ENCODE measurements at regions not wholly inside any gene's neighbourhood (a gene's known extent, or its start where the extent isn't known, plus 50 kb on each side); places are given as distances from the start of the nearest gene placed in this dataset.

- Histone ChIP-seq H3K9me3 (replicated peaks in 1 of 3) (no peaks in the 10 kb centered on the region), H3K4me1 (replicated peaks in 1 of 2) (no peaks in the 10 kb centered on the region), H3K36me3 (replicated peaks in 1 of 2) (no peaks in the 10 kb centered on the region), H3K4me3 (no peak overlapping the region), H3K27me3 (no peaks in the 10 kb centered on the region), H3K27ac (no peak overlapping the region)
- 75 to 86% (median 83%) methylated on average over 9 of the region's 9 CpGs for WGBS, 4 donors
- TF ChIP-seq, protein P1, sequence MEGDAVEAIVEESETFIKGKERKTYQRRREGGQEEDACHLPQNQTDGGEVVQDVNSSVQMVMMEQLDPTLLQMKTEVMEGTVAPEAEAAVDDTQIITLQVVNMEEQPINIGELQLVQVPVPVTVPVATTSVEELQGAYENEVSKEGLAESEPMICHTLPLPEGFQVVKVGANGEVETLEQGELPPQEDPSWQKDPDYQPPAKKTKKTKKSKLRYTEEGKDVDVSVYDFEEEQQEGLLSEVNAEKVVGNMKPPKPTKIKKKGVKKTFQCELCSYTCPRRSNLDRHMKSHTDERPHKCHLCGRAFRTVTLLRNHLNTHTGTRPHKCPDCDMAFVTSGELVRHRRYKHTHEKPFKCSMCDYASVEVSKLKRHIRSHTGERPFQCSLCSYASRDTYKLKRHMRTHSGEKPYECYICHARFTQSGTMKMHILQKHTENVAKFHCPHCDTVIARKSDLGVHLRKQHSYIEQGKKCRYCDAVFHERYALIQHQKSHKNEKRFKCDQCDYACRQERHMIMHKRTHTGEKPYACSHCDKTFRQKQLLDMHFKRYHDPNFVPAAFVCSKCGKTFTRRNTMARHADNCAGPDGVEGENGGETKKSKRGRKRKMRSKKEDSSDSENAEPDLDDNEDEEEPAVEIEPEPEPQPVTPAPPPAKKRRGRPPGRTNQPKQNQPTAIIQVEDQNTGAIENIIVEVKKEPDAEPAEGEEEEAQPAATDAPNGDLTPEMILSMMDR (IDR thresholded peaks at IDR 0.05) = no peak
- no peak for TF ChIP-seq POLR2A (IDR thresholded peaks at IDR 0.05)
- intact Hi-C loops (cut with DNase I) = no loop called here
- no peak for DNase-seq
These were observed 51.4 kb upstream of the TMTC2 start for GRCh38 chr12:82635263-82635662.
